ENCODE measurements at regions not wholly inside any gene's neighbourhood (a gene's known extent, or its start where the extent isn't known, plus 50 kb on each side); places are given as distances from the start of the nearest gene placed in this dataset.

DNA sequence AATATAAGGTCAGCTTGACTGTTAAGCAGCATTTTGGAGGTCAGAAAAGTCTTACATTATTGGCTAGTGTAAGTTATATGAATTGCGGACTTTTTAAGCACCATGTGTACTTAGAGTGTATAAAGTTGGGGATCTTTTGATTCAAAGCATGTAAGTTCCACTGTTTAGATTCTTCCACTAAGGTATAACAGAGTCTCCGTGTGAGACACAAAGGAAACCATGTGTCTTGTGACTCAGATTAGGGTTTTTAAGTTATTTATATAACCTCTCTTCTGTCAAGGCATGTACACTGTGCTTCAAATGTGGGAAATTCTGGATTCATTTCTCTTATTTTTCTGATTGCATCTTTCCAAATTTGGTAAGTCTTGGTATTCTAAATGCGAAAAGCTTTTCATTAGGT, 143.5 kb upstream of the SOX2 start:
- no peak for TF ChIP-seq CREB1 (IDR thresholded peaks at IDR 0.05; ENCODE audit: low read depth)
- no peak for TF ChIP-seq EP300 (IDR thresholded peaks at IDR 0.05; ENCODE audit: borderline replicate concordance)
- TF ChIP-seq, protein P1, sequence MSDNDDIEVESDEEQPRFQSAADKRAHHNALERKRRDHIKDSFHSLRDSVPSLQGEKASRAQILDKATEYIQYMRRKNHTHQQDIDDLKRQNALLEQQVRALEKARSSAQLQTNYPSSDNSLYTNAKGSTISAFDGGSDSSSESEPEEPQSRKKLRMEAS (IDR thresholded peaks at IDR 0.05), result no peak

DNA sequence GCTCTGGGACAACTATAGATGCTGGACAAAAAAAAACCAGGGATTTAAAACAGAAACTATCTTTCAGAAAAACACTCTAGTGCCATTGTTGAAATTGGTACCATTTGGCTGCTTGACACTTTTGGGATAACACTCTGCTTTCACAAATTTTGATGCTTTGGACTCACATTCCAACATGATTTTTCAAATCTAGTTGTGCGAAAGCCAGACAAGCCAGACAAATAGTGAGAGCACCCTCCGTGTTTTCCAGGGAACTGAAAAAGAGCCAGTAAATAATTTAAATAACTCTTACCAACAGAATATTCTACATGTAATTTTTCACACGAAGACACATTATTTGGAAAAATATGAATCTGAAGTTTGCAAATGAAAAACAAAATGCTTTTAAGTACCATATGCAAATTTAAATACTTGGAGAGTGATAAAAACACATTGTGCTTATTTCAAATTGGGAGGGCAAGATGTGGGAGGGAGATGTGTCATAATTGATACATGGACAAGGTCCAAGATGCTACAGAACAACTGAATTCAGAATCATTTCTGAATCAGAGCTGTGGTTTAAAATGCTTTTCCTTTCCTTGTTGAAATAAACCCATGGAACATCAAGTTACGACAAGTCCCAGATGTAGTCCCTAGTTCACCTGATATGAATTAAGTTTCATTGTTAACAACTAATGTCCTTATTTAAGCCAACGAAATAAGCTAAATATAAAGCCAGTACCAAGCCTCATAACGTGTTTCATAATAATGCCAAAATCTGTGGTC, 144.2 kb upstream of the SOX2 start:
- TF ChIP-seq EGR1 (IDR thresholded peaks at IDR 0.05) (no peak), ZBTB7A (IDR thresholded peaks at IDR 0.05; ENCODE audit: low read depth) (no peak), CREB1 (IDR thresholded peaks at IDR 0.05; ENCODE audit: low read depth) (no peak), TCF12 (IDR thresholded peaks at IDR 0.05; ENCODE audit: low read depth) (no peak)

DNA sequence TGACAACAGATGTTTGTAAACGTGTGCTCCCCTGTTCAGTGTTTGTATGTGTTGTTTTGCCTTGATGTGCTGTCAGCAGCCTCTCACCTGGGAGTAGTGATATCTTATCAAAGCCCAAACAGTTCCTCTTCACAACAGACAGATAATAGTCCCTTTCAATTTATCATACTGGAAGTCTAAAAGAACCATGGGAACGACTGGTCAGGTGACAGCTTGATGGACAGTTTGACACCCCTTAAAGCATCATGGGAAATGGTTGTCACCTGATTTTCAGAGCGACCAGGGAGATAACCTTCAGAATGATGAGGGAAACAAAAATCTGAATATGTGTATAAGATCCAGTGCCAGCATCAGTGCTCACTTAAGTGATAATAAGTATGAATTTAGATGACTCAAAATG, 146.3 kb upstream of the SOX2 start:
- TF ChIP-seq USF1 (IDR thresholded peaks at IDR 0.05), result no peak
- TF ChIP-seq, protein P2, sequence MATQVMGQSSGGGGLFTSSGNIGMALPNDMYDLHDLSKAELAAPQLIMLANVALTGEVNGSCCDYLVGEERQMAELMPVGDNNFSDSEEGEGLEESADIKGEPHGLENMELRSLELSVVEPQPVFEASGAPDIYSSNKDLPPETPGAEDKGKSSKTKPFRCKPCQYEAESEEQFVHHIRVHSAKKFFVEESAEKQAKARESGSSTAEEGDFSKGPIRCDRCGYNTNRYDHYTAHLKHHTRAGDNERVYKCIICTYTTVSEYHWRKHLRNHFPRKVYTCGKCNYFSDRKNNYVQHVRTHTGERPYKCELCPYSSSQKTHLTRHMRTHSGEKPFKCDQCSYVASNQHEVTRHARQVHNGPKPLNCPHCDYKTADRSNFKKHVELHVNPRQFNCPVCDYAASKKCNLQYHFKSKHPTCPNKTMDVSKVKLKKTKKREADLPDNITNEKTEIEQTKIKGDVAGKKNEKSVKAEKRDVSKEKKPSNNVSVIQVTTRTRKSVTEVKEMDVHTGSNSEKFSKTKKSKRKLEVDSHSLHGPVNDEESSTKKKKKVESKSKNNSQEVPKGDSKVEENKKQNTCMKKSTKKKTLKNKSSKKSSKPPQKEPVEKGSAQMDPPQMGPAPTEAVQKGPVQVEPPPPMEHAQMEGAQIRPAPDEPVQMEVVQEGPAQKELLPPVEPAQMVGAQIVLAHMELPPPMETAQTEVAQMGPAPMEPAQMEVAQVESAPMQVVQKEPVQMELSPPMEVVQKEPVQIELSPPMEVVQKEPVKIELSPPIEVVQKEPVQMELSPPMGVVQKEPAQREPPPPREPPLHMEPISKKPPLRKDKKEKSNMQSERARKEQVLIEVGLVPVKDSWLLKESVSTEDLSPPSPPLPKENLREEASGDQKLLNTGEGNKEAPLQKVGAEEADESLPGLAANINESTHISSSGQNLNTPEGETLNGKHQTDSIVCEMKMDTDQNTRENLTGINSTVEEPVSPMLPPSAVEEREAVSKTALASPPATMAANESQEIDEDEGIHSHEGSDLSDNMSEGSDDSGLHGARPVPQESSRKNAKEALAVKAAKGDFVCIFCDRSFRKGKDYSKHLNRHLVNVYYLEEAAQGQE (IDR thresholded peaks at IDR 0.05; ENCODE audit: low read depth), result no peak
- no peak for TF ChIP-seq CREB1 (IDR thresholded peaks at IDR 0.05; ENCODE audit: low read depth)
- no peak for TF ChIP-seq ZBTB7A (IDR thresholded peaks at IDR 0.05; ENCODE audit: low read depth)
- TF ChIP-seq TAF1 (IDR thresholded peaks at IDR 0.05; ENCODE audit: low read depth), result no peak
- no peak for TF ChIP-seq EGR1 (IDR thresholded peaks at IDR 0.05)
- TF ChIP-seq RAD21 (IDR thresholded peaks at IDR 0.05; ENCODE audit: low read depth), result no peak
- TF ChIP-seq, protein P1 (IDR thresholded peaks at IDR 0.05), result no peak
- TF ChIP-seq TCF12 (IDR thresholded peaks at IDR 0.05; ENCODE audit: low read depth), result no peak
- TF ChIP-seq CEBPB (IDR thresholded peaks at IDR 0.05), result no peak
- no peak for TF ChIP-seq YY1 (IDR thresholded peaks at IDR 0.05; ENCODE audit: low read depth)

- TF ChIP-seq FOXM1 (IDR thresholded peaks at IDR 0.05; ENCODE audit: borderline replicate concordance, low read depth) (no peak), YY1 (IDR thresholded peaks at IDR 0.05; ENCODE audit: low read depth) (no peak), TCF12 (IDR thresholded peaks at IDR 0.05; ENCODE audit: low read depth) (no peak), EGR1 (IDR thresholded peaks at IDR 0.05) (no peak), EP300 (IDR thresholded peaks at IDR 0.05; ENCODE audit: borderline replicate concordance) (no peak), TEAD4 (IDR thresholded peaks at IDR 0.05) (no peak), RAD21 (IDR thresholded peaks at IDR 0.05; ENCODE audit: low read depth) (no peak)
These were observed 147.5 kb upstream of the SOX2 start for GRCh38 chr3:181564222-181564621.

DNA sequence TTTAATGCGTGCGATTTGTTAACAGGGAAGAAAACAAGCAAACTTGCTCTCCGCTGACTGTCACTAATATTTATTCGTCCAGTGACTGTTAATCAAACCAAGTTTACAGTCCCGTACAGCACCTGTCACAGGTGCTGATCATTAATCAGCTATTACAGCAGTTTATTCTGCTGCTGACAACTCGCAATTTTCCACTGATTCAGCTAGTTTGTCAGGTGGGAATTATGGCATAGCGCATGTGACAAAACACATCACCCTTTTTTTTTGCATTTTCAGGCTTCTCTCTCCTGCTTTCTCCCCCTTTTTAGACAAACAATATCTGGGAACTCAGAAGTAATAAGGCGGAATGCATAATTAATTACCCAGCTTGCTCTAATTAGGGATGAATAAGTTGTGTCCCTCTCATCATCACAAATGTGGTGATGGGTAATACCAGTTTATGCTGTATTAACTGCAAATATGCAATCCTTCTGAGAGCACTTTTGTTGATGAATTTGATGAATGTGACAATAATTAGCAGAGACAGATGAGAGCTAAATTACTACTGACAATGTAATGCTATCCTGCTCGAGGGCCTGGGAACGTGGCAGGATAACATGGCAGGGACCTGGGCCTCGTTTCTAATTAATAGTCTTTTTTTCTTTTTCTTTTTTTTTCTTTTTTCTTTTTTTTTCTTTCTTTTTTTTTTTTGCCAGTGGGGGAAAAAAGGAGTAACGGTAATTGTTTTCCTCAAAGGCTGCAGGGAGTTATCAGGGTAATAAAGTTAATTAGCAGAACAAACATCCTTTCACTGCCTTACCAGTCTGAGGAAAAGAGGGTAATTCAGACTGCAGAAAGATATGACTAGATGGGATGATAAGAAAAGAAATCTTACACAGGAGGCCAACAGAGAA, 150.3 kb upstream of the SOX2 start:
- TF ChIP-seq ZBTB7A (IDR thresholded peaks at IDR 0.05; ENCODE audit: low read depth) (no peak), YY1 (IDR thresholded peaks at IDR 0.05; ENCODE audit: low read depth) (no peak), CREB1 (IDR thresholded peaks at IDR 0.05; ENCODE audit: low read depth) (no peak), CEBPB (IDR thresholded peaks at IDR 0.05) (no peak)
- TF ChIP-seq, protein P2 (IDR thresholded peaks at IDR 0.05; ENCODE audit: low read depth), result no peak

- TF ChIP-seq EGR1 (IDR thresholded peaks at IDR 0.05), result no peak
- TF ChIP-seq ZBTB7A (IDR thresholded peaks at IDR 0.05; ENCODE audit: low read depth), result no peak
These were observed 152.9 kb upstream of the SOX2 start for GRCh38 chr3:181558870-181559269.

DNA sequence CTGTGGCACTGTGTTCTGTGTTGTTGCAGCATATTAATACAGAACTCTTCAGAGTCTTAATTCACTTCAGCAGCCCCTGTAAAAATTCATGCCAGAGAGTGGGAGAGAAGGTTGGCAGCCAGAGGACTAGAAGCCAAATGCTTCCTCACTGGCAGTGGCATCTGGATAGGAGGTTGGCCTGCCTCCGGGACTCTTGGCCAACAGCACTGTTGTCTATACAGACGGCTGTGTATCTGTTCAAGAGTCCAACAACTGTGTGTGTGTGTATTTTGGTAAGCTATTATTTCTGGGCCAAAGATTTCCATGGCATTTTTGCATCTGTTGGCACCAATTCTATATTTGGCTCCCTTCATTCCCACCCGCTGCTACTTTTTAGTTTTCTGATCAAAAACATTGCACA, 156.0 kb upstream of the SOX2 start:
- TF ChIP-seq TCF12 (IDR thresholded peaks at IDR 0.05; ENCODE audit: low read depth) (no peak), TAF1 (IDR thresholded peaks at IDR 0.05; ENCODE audit: low read depth) (no peak), CREB1 (IDR thresholded peaks at IDR 0.05; ENCODE audit: low read depth) (no peak), EGR1 (IDR thresholded peaks at IDR 0.05) (no peak), RAD21 (IDR thresholded peaks at IDR 0.05; ENCODE audit: low read depth) (no peak), TEAD4 (IDR thresholded peaks at IDR 0.05) (no peak), USF1 (IDR thresholded peaks at IDR 0.05) (no peak), CEBPB (IDR thresholded peaks at IDR 0.05) (no peak), EP300 (IDR thresholded peaks at IDR 0.05; ENCODE audit: borderline replicate concordance) (no peak)
- TF ChIP-seq, protein P1 (IDR thresholded peaks at IDR 0.05), result no peak
